C4-2B (cell line): ENCODE measurements at regions not wholly inside any gene's neighbourhood (a gene's known extent, or its start where the extent isn't known, plus 50 kb on each side); places are given as distances from the start of the nearest gene placed in this dataset.

Experiments used
- CTCF ChIP-seq: fragments of 450-650 bp; conservative IDR thresholded peaks from 2 replicates; pipeline ENCODE4 v1.5.1; 2017; ENCODE audit warnings: mild to moderate bottlenecking
- ZFX ChIP-seq: fragments of 450-650 bp; IDR thresholded peaks from 2 replicates; pipeline ENCODE4 v1.6.1; 2017

- no peak for TF ChIP-seq CTCF
- TF ChIP-seq ZFX: no peak
These were observed 1034.4 kb downstream of the TUSC7 start for GRCh38 chr3:117743993-117744392.
